HepG2 (cell line): ENCODE measurements at regions not wholly inside any gene's neighbourhood (a gene's known extent, or its start where the extent isn't known, plus 50 kb on each side); places are given as distances from the start of the nearest gene placed in this dataset.

Source experiments
- ATAC-seq: fragments of 200-7000 bp; cut with Tn5 transposase; 3 replicates; pipeline ENCODE4 v1.9.1; 2020; ENCODE audit warnings: mild to moderate bottlenecking, moderate library complexity
- BruUV-seq: library from RNA; stranded (reverse); fragments of 400-500 nt; replicated peaks from 2 replicates; lab custom pipeline; 2021; lab: Mats Ljungman, UMichigan
- CTCF ChIA-PET: fragments of 300-600 bp; formaldehyde crosslinking; extraction: SDS; loops from one replicate; lab custom pipeline; 2021; ENCODE audit warnings: low total read pairs, inconsistent platforms, low intra/inter-chr PET ratio; lab: Yijun Ruan, JAX
- POLR2A ChIA-PET: fragments of 350-600 bp; sonication (Branson Sonifier 250); formaldehyde crosslinking; loops from one replicate; lab custom pipeline; 2020; ENCODE audit warnings: antibody characterized with exemption, inconsistent platforms; lab: Yijun Ruan, JAX
- DNase-seq: peaks from one replicate; pipeline ENCODE4 v3.0.0-alpha.2; 2015; ENCODE audit warnings: low spot score
- FAIRE-seq: peaks from 3 replicates; lab custom pipeline; 2011; peaks lifted over from hg19 to GRCh38; lab: Jason Lieb, UNC
- H2AFZ ChIP-seq: one replicate; pipeline ENCODE4 v1.6.1; 2011; ENCODE audit warnings: low read length, inconsistent platforms
- H3K27ac ChIP-seq: fragments of 300-600 bp; 3 replicates; pipeline ENCODE4 v1.8.0; 2011; ENCODE audit warnings: mixed run types, mild to moderate bottlenecking, mixed read lengths, low read length, inconsistent platforms; ENCODE audit not compliant: insufficient read depth; ENCODE audit errors: extremely low read length
- H3K27me3 ChIP-seq, 2 experiments: fragments of 200-600 bp in 1 of 2; 2 replicates in 1 of 2; 3 replicates in 1 of 2; pipeline versions ENCODE4 v1.6.0 to v1.8.0; 2011; ENCODE audit warnings: low read length in 2 of 2, mild to moderate bottlenecking in 2 of 2, moderate library complexity in 2 of 2, inconsistent platforms in 1 of 2; ENCODE audit not compliant: insufficient read depth in 2 of 2, control insufficient read depth in 1 of 2
- H3K36me3 ChIP-seq, 2 experiments: fragments of 200-600 bp in 1 of 2; replicated peaks in 1 of 2; 2 replicates in 1 of 2; 3 replicates in 1 of 2; pipeline versions ENCODE4 v1.5.1 to v1.8.0; 2011; ENCODE audit warnings: low read length in 2 of 2, inconsistent platforms in 1 of 2; ENCODE audit not compliant: insufficient read depth in 2 of 2, control insufficient read depth in 1 of 2
- H3K4me1 ChIP-seq: 2 replicates; pipeline ENCODE4 v1.5.1; 2012; ENCODE audit warnings: low read length, inconsistent platforms; ENCODE audit not compliant: insufficient read depth
- H3K4me2 ChIP-seq: 2 replicates; pipeline ENCODE4 v1.6.0; 2011; ENCODE audit warnings: low read depth, low read length, inconsistent platforms
- H3K4me3 ChIP-seq, 3 experiments: fragments of 200-600 bp in 1 of 3; sonication (generic), shearing (Covaris generic) in 1 of 3; replicated peaks in 1 of 3; 2 replicates each; pipeline ENCODE4 v1.5.1; 2011 to 2016; ENCODE audit warnings: low read length in 3 of 3, inconsistent platforms in 2 of 3, low read depth in 2 of 3, mild to moderate bottlenecking in 2 of 3, control low read depth in 1 of 3, mixed read lengths in 1 of 3; ENCODE audit not compliant: insufficient read depth in 1 of 3
- H3K79me2 ChIP-seq: one replicate; pipeline ENCODE4 v1.6.1; 2011; ENCODE audit warnings: low read length, inconsistent platforms; ENCODE audit not compliant: insufficient read depth
- H3K9ac ChIP-seq: 2 replicates; pipeline ENCODE4 v1.6.0; 2011; ENCODE audit warnings: mild to moderate bottlenecking, low read depth, low read length, inconsistent platforms; ENCODE audit not compliant: insufficient read depth
- H3K9me3 ChIP-seq: 2 replicates; pipeline ENCODE4 v1.5.1; 2012; ENCODE audit warnings: mild to moderate bottlenecking, low read length
- H4K20me1 ChIP-seq: 2 replicates; pipeline ENCODE4 v1.6.0; 2011; ENCODE audit warnings: inconsistent platforms, mild to moderate bottlenecking, low read length, moderate library complexity; ENCODE audit not compliant: insufficient read depth
- BRD4 ChIP-seq: sonication (generic); formaldehyde crosslinking; IDR thresholded peaks from 2 replicates; pipeline ENCODE4 v1.4.0; 2020; ENCODE audit warnings: missing genetic modification reagents
- CBX5 ChIP-seq: sonication (generic); formaldehyde crosslinking; IDR thresholded peaks from 2 replicates; pipeline ENCODE4 v1.4.0; 2020; ENCODE audit warnings: missing genetic modification reagents, borderline replicate concordance
- GFI1 ChIP-seq: sonication (generic); formaldehyde crosslinking; IDR thresholded peaks from 2 replicates; pipeline ENCODE4 v1.5.0; 2020; ENCODE audit warnings: missing genetic modification reagents, mild to moderate bottlenecking, borderline replicate concordance
- GPBP1L1 ChIP-seq: sonication (generic); formaldehyde crosslinking; IDR thresholded peaks from 2 replicates; pipeline ENCODE4 v1.5.0; 2020; ENCODE audit warnings: mild to moderate bottlenecking, missing genetic modification reagents
- HDAC1 ChIP-seq: sonication (generic); formaldehyde crosslinking; IDR thresholded peaks from 2 replicates; pipeline ENCODE4 v1.5.1; 2020; ENCODE audit warnings: mild to moderate bottlenecking, missing genetic modification reagents
- IRX3 ChIP-seq: sonication (generic); formaldehyde crosslinking; IDR thresholded peaks from 2 replicates; pipeline ENCODE4 v1.8.1; 2023; ENCODE audit warnings: mild to moderate bottlenecking, low read depth, missing genetic modification reagents, borderline replicate concordance
- KDM1A ChIP-seq: IDR thresholded peaks from 2 replicates; pipeline ENCODE4 v1.6.1; 2016; ENCODE audit warnings: missing compliant biosample characterization
- MBD4 ChIP-seq: IDR thresholded peaks from 2 replicates; pipeline ENCODE4 v1.6.1; 2012; ENCODE audit warnings: low read length, inconsistent platforms, borderline replicate concordance
- NFE2L2 ChIP-seq: fragments of 150-350 bp; IDR thresholded peaks from 2 replicates; pipeline ENCODE4 v1.6.1; 2014; ENCODE audit warnings: low read length
- RELA ChIP-seq: sonication (generic); formaldehyde crosslinking; IDR thresholded peaks from 2 replicates; pipeline ENCODE4 v1.4.0; 2020; ENCODE audit warnings: missing genetic modification reagents
- SMYD3 ChIP-seq: sonication (generic); formaldehyde crosslinking; IDR thresholded peaks from 2 replicates; pipeline ENCODE4 v1.8.1; 2023; ENCODE audit warnings: mild to moderate bottlenecking, missing genetic modification reagents
- ZBTB43 ChIP-seq: sonication (generic); formaldehyde crosslinking; conservative IDR thresholded peaks from 2 replicates; pipeline ENCODE4 v1.4.0; 2020; ENCODE audit warnings: missing genetic modification reagents
- ZNF263 ChIP-seq: sonication (generic); formaldehyde crosslinking; IDR thresholded peaks from 2 replicates; pipeline ENCODE4 v1.4.0; 2020; ENCODE audit warnings: missing genetic modification reagents
- ZNF557 ChIP-seq: sonication (generic); formaldehyde crosslinking; IDR thresholded peaks from 2 replicates; pipeline ENCODE4 v1.4.0; 2020; ENCODE audit warnings: missing genetic modification reagents
- ZSCAN12 ChIP-seq: sonication (generic); formaldehyde crosslinking; IDR thresholded peaks from 2 replicates; pipeline ENCODE4 v1.9.0; 2021; ENCODE audit warnings: mild to moderate bottlenecking, missing genetic modification reagents
- WGBS: methylation state at CpG from one replicate; pipeline ENCODE4 v1.1.6; 2017; ENCODE audit warnings: low lambda C conversion rate; 5-methylcytosine and 5-hydroxymethylcytosine counted together
- in situ Hi-C: cut with HindIII; loops from 2 replicates; pipeline ENCODE4 v1.10.0; 2017; ENCODE audit warnings: low pct_unique_long_range_greater_than_20kb; ENCODE audit not compliant: extremely low pct_ligation_motif_present
- intact Hi-C: fragments of 100-400 bp; cut with micrococcal nuclease; formaldehyde crosslinking; loops from one replicate; pipeline ENCODE4 v1.10.0; 2022; ENCODE audit not compliant: unreplicated experiment

GRCh38 chr21:14616380-14617039, 70.4 kb upstream of the SAMSN1 start:
- H3K9me3 ChIP-seq: no peaks in the 10 kb centered on the region
- no peak for FAIRE-seq
- no peak for DNase-seq
- H3K4me3 ChIP-seq: no peak overlapping the region
- H3K9ac ChIP-seq: no peak overlapping the region
- no TSS peak for BruUV-seq
- H3K79me2 ChIP-seq: no peaks in the 10 kb centered on the region
- POLR2A ChIA-PET: no interaction called here
- no peak for ATAC-seq
- H4K20me1 ChIP-seq: no peaks in the 10 kb centered on the region
- H3K27me3 ChIP-seq: no peaks in the 10 kb centered on the region
- 0% methylated on average over 4 of the region's 4 CpGs for WGBS
- no peak for TF ChIP-seq MBD4
- no peak for TF ChIP-seq CBX5 (CRISPR knock-in tag)
- TF ChIP-seq GPBP1L1 (CRISPR knock-in tag): no peak
- TF ChIP-seq HDAC1 (CRISPR knock-in tag): no peak
- no peak for TF ChIP-seq BRD4
- no peak for TF ChIP-seq KDM1A (CRISPR knock-in tag)
- no peak for TF ChIP-seq GFI1 (CRISPR knock-in tag)
- TF ChIP-seq ZBTB43: no peak
- no peak for TF ChIP-seq SMYD3 (CRISPR knock-in tag)
- TF ChIP-seq IRX3 (CRISPR knock-in tag): no peak
- no peak for TF ChIP-seq ZNF263 (CRISPR knock-in tag)
- TF ChIP-seq NFE2L2: no peak
- TF ChIP-seq ZSCAN12 (CRISPR knock-in tag): no peak
- no peak for TF ChIP-seq RELA (CRISPR knock-in tag)
- no peak for TF ChIP-seq ZNF557
- TF ChIP-seq, all 625 proteins: peak for 0
- in situ Hi-C loops (no loop called here), intact Hi-C loops (no loop called here)
- H2AFZ ChIP-seq: no peak overlapping the region
- H3K36me3 ChIP-seq: no peaks in the 10 kb centered on the region
- CTCF ChIA-PET: no interaction called here
- H3K4me2 ChIP-seq: no peak overlapping the region
- no peaks in the 10 kb centered on the region for H3K4me1 ChIP-seq
- H3K27ac ChIP-seq: no peak overlapping the region
